Activated CD4-positive, alpha-beta T cell treated with anti-CD3 and anti-CD28 coated beads, Interleukin-2, amount 50 U/mL, for 16 hours (primary cell): ENCODE measurements at regions not wholly inside any gene's neighbourhood (a gene's known extent, or its start where the extent isn't known, plus 50 kb on each side); places are given as distances from the start of the nearest gene placed in this dataset.
"Not testable (repeated sequence)": the region's sequence is repeated elsewhere in the genome, so short reads cannot be mapped to it uniquely, and the experiment has no call there.

ENCODE experiments used
- DNase-seq: peaks from one replicate; pipeline ENCODE4 v3.0.0-alpha.2; 2020

DNA sequence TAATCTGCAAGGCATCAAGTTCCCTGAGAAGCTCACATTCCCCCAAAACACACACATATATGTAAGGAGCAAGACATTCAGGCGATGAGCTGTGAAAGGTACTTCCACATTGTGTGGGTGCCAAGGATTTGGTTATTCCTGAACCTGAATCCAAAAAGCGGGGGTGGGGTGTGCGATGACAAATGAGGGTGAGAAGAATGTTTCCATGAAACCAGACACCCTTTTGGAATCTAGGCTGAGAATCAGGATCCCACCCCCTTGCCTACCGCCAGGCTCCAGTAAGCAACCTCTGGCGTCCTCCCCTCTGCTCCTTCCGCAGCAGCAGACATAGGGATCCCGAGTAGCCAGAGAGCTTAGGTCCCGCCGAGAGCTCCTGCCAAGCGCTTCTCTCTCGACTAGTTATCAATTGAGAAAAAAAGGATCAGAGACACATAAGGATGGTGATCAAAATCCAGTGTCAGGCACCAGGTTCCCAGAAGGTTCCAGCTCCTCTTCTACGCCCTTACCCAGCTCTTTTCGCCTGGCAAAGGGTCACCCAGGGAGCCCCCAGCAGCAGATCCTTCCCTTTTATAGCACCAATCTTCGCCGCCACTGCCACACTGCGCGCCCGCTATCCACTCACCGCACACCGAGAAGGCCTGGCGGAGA, 191.1 kb downstream of the USP22 start:
- not testable (repeated sequence) for DNase-seq

DNA sequence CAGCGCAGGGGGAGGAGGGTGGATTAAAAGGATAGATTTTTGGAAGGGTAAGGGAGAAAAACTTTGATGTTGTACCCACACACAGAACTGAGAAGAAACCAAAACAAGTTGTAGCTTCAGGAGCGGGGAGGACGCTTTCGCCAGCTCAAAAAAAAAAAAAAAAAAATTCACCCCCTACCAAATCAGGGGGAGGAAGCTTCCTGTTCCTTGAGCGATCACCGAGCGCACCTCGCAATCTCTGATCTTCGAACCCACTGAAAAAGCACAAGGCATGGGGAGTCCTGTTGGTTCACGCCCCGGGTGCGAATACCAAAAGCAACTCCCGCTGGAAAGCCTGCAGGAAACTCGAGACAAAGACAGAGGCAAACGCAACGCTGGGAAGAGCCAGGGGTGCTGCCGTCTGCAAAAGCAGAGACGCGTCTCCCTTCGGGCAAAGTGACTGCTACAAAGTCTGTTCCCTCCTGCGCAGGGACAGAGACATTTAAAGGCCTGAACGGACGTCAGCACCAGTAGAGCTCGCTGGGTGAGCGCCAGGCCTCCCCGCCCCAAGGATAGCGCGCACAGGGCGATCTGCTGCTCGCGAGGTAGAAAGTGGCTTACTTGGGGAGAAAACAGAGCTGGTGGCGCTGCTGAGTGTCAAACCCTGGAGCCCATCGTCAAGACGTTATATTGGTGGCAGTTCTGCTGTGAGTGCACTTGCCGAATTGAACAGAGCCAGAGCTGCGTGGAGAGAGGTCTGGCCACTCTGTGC, 190.4 kb downstream of the USP22 start:
- DNase-seq, result peak; percentile 31

DNA sequence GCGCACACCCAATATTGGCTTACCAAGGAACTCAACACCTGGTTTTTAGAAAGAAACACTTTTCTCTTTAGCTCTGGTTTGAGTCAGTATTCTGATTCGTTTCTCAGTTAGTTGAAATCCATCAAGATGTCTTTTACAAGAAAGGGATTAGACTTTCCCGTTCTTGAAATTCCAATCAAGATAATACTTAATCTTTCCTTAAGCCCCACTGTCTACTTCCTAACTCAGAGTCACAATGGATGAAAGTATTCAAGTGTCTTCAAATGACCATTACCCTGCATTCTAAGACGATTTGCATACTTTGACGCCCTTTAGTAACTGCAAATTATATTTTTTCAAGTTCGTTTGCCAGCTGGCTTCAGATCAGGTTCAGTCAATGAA, 189.8 kb downstream of the USP22 start:
- DNase-seq, result no peak

DNA sequence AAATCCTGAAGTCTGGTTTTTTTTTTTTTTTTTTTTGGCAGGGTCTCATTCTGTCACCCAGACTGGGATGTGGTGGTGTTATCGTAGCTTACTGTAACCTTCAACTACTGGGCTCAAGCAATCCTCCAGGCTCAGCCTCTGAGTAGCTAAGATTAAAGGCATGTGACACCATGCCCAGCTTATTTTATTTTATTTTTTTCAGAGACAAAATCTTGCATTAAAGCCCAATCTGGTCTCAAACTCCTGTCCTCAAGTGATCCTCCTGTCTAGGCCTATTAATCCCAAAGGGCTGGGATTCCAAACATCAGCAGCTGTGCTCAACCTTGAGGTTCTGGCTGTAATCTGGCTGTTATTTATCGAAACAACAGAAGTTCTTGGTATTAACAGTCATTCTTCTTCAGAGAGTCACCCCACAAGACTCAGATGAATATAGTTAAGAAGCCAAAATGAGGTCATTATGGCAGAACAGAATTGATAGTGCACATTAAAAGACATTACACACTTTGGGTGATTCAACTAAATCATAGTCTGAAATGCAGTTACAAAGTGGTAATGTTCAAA, 186.8 kb downstream of the USP22 start:
- DNase-seq, result not testable (repeated sequence)

DNA sequence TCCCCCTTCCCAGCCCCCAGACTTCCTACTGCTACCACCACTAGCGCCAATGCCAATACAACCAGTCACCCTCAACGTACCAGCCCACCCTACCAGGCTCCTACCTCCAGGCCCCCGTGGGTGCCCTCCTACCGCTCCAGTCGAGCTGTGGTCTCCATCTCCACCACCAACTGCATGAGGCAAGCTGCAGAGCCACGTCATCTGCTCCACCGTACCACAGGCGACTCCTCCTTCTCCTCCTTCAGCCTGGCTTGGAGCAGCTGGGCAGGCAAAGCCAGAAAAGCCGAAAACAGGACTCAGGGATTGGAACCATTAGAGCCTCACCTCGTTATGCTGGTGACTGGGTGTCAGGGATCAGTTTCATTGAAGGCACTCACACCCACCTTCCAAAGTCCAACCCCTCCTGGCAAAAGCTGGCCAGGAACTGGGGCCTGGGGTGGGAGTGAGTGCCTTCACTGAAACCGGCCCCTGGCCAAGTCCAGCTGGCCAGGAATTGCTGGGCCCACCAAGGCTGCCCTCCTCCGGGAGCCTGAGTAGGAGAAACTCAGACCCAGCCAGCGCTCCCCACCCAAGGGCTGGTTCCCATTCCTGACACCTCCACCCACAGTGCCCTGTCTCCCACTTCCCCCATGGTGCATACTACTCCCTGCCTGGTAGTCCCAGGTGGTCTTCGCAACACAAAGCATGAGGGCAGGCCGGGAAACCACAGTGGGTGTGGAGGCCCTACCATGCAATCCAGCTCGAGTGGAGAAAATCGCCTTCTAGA, 176.2 kb downstream of the USP22 start:
- not testable (repeated sequence) for DNase-seq

DNA sequence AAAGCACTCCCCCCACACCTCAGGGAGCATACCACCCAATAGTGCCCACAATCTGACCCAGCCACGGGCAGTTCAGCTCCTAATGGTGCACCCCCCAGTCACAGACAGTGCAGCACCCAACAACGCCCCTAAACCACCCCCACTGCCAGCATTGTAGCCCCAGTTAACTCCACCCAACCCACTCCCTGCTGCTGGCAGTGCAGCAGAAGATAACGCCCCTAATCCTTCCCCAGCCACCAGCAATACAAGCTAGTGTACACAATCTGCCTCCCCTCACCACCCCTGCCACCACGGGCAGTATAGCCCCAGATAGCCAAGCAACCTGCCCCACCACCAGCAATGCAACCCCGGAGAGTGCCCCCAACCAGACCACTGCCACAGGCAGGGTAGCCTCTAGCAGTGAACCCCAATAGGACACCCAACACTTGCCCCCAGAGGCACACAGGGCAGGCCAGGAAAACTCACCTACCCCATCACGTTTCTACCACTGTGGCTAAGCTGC, 175.3 kb downstream of the USP22 start:
- not testable (repeated sequence) for DNase-seq

DNA sequence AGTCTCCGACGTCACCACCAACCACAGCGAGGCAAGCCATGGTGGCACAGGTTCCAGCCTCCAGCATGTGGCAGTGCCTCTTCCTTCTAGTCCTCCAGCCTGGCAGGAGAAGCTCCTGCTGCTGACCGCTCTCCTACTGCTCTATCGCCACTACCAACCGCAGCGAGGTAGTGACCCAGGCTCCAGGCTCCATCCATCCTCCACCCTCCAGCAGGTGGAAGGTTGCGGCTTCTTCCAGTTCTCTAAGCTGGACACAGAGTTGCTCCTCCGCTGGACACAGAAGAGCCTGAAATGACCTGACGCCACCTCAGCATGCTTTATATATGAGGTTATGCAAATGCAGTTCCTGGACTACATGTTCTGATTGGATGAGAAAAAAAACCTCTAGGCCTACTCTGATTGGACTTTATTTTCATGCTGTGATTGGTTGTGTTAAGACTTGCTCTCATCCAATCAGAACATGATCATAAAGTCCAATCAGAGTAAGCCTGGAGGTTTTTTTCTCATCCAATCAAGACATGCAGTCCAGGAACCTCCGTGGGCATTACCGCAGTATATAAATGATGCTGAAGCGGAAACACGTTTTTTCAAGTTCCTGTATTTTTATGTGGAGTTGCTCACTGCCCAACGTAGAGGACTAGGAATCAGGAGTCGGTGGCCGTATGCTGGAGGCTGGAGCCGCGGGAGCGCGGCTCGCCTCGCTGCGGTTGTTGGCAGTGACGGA, 174.7 kb downstream of the USP22 start:
- not testable (repeated sequence) for DNase-seq

DNA sequence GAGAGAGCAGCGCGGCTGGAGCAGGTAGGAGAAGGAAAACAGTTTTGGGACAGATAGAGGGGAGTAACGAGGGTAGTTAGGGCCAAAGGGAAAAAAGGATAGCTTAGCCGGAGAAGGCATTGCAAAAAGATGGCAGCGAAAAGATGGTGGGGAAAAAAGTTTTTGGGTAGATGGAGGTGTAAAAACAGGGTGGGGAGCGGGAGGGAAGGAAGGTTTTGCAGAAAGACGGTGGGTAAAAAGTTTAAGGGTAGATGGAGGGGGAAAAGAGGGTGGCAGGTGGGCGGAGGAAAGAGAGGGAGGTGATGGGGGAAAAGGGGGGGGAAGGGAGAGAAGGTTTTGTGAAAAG, 174.2 kb downstream of the USP22 start:
- DNase-seq, result not testable (repeated sequence)

DNA sequence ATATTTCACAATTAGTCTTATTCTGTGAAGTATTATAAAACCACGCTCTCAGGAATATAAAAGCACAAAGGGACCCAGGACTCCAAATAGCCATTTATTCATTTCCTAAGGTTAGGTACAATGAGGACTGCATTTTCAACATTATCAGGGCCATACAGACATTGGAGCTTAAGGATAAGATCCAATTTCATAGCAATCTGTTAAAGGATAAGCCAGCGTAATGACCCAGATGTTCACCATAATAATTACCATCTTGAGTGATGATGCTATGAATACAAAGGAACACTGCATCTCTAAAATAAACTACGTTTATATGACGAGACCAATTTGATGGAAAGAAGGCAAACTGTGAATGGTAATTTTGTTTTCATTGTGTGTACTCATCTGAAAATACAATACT, 169.6 kb downstream of the USP22 start:
- DNase-seq, result not testable (repeated sequence)

DNA sequence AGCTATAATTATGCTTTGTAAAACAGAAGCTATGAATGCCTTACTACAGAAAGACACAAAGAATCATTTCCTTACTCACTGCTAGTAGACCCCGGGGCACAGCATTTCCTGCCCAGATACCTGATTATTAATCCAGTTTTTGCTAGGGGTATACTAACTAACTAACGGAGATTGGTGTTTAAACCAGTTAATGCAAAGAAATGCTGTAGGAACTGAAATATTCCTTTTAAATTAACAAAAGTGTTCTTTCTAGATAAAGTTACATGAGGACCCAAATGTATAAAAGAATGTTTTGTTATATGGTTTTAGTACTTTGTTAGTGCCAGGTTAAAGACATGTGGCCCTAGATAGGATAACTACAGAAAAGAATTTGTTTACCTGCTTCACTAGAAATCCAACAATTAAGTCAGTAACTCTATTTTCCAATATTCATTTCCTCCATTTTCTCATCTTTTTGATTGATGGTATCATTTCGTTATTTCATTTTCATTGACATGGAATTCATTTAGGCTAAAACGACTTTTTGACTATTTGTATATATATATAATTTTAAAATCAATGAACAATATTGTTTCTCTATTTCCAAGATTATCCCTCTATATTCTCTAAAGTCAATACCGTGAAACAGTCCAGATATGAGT, 169.0 kb downstream of the USP22 start:
- not testable (repeated sequence) for DNase-seq

DNA sequence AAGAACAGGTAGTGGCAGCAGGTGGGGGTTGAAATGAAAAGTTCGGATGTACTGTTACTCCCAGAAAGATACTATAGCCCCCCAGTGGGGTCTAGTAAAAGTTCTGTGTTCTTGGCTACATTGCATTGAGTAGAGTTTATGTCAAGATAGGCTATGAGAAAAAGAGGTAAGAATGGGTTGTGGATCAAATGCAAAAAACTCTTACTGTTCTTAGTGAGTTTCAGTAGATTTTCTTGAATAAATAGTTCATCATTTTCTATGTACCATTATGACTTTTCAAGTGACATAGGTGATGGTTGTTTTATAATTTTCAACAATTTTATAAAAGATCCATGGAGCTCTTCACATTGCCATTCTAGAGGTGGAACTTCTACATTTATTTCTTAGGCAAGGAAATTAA, 165.4 kb downstream of the USP22 start:
- not testable (repeated sequence) for DNase-seq

DNA sequence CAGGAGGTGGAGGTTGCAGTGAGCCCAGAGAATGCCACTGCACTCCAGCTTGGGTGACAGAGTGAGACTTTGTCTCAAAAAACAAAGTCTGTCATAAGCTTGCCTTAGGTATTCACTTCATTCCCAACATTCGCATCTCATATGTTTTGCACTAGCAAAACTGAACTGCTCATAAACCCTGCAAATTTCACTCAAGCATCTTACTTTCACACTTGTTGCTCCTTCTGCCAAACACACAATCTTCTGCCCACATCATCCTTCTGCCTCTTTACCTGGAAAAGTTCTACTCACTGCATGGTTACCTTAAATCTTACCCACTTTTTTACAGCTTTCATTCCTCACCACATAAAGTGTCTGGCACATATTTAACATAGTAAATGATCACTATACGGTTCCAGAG, 152.5 kb downstream of the USP22 start:
- DNase-seq, result no peak

DNA sequence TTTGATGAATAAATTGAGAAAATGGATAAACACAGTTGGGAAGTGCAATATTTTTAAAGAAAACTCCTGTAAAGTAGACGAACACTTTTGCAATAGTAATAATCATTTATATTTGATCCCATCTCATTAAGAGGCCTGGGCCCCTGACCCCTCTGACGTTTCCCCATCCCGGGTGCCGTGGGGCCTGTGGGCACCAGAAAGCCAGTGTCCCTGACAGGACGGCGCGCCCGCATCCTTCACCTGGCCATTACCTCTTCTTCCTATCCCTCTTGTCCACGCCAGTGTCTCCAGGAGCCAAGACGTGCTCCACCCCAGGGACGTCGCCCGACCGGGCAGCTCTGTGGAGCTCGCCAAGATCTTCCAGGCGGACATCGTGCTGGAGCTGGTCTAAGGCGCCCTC, 147.4 kb downstream of the USP22 start:
- DNase-seq, result not testable (repeated sequence)

DNA sequence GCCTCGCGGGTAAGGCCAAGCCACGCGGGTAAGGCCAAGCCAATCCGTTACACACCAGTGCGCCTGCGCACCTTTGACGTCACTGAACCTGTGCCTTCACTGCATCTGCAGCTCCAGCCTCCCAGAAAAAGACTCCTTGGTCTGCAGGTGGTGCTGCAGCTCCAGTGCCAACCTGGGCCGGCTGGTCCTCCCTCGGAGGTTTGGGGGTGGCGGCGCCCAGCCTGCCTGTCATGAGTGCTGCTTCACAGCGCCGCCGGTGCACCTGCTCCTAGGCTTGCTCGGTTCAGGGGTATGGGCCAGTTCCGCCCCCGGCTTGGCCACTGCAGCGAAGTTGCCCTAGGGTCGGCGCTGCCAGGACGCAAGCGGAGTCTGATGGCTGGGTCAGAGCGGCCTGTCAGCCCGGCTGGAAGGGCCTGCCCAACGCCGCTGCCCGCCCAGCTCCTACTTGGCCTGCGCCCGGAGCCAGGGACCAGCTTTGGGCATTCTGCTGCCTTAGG, 146.6 kb downstream of the USP22 start:
- peak; percentile 2 for DNase-seq

DNA sequence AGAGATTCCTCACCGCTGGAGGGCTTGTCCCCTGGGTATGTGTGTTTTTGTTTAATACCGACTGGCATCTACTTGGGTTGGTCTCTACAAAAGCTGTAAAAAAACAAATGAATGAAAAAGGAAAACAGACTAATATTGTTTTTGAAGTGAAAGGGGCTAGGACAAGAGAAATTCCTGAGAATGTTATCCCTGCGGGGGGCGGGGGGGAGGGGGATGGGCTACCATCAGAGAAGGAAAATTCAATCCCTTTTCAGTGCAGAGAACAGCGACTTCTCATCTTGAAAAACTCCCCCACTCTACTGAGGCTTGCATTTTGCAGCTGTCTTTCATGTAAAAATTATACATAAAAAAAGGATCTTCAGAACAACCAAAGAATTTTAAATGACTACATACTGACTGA, 144.1 kb downstream of the USP22 start:
- DNase-seq, result not testable (repeated sequence)

DNA sequence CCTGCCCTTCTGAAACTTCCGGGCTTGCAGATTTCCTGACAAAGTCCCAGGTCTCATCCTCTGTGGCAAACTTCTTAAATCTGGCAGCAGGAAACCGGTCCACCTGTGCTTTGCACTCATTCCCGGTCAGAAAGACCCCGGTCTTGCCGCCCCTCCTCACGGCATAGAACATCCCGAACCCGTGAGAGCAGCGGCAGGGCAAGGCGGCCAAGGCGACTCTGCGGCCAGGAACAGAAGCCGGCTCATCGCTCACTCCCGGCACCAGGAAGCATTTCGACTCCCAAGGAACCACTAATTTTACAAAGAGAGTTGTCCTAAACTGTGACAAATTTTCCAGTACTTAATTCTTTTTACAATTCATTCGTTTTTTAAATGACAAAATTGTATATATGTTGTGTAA, 140.3 kb downstream of the USP22 start:
- not testable (repeated sequence) for DNase-seq

DNA sequence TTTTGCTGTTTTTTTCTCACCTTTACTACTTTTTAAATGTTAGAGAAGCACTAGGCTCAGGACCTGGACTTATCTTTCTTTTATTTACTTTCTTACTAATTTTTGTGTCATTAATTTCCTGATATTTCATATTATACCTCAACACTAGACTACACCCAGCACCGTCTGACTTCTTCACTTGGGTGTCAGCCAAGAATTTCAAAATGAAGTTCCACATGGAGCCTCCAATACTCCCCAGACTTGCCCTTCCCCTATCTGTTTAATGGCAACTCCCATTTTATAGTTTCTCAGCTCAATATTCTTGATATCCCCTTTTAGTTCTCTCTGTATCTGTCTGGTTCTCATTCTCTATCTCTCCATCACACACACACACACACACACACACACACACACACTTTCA, 139.3 kb downstream of the USP22 start:
- DNase-seq, result not testable (repeated sequence)

DNA sequence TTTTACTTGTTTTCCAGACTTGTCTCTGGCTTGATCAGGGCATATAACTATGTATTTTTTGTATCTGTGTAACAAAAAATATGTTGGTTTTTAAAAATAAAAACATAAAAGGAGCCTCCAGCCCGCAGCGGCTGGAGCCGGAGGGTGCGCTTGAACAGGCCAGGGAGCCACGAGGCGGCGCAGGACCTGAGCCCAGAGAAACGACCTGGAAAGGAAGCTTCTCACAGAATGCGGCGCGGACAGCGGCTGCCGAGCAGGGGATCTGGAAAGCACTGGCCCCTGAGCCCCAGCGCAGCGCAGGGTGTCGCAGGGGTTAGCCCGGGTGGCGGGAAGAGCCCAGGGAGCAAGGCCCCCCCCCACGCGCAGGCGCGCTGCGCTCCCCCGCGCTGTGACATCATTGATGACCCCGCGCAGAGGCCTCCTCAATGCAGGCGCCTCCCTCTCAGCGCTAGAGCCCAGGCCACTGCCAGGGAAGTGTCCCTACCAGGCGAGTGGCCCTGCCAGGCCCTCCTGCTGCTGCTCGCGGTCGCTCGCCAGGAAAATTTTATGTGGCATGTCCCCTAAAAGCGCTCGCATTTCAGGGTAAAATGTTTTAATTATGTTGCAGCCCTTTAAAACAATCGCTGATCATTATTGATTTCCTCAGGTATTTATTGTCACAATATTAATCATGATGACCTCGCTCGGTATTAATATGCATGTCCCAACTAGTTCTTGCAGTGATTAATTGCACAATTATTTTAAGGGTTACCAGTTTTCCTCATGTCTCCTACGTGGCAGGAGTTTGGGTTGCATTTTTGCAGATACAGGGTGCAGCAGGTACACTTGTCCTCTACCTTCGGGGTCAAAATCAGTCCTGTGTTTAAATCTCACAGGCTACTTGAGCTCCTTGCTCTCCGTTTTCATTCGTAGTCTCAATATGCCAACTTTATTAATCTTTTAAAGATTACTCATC, 134.2 kb downstream of the USP22 start:
- DNase-seq, result peak; percentile 82

DNA sequence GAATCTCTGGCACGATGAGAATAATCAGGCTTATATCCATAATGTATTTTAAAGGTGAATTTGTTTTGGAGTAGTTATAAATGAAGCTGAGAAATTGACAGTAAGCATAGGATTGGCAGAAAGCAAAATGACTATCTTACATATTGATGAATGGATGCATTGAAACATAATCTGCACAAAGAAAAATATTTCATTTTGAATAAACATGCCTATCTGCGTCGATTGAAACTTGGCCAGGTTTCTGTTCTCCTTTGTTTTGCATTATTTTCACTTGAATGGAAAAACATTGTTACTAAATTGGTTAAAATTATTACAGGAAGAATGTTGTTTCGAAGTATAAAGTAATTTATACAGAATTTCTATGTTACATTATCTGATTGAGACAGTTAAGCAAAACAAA, 128.2 kb downstream of the USP22 start:
- DNase-seq, result no peak

DNA sequence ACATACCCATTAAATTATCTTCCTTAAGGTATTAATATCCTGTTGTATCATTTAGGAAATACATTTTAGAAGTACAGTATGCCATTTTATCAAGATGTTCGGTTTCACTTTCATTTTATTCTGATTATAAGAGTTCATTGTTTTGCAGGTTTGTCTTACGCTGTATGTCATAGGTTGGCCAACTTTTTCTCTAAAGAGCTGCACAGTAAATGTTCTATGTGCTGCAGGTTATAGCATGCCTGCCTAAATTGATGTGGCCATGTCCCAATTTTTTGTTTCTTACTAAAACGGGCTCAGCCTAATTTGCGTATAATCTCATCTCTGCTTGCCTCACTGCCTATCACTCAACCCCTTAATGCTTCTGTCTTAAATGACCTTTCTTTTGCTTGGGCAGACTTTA, 126.4 kb downstream of the USP22 start:
- no peak for DNase-seq
